DND-41 (cell line): ENCODE measurements at regions not wholly inside any gene's neighbourhood (a gene's known extent, or its start where the extent isn't known, plus 50 kb on each side); places are given as distances from the start of the nearest gene placed in this dataset.

Experiments used
- EZH2 ChIP-seq: IDR thresholded peaks from 3 replicates; pipeline ENCODE4 v1.6.1; 2012; ENCODE audit warnings: borderline replicate concordance, low read depth, mild to moderate bottlenecking, moderate library complexity, low read length, inconsistent platforms; ENCODE audit not compliant: severe bottlenecking
- TF ChIP-seq, protein P1 (sequence below): IDR thresholded peaks from 2 replicates; pipeline ENCODE4 v1.5.1; 2012; ENCODE audit warnings: borderline replicate concordance, low read length, moderate library complexity, mild to moderate bottlenecking; ENCODE audit not compliant: poor library complexity, severe bottlenecking; ENCODE audit errors: extremely low read depth

DNA sequence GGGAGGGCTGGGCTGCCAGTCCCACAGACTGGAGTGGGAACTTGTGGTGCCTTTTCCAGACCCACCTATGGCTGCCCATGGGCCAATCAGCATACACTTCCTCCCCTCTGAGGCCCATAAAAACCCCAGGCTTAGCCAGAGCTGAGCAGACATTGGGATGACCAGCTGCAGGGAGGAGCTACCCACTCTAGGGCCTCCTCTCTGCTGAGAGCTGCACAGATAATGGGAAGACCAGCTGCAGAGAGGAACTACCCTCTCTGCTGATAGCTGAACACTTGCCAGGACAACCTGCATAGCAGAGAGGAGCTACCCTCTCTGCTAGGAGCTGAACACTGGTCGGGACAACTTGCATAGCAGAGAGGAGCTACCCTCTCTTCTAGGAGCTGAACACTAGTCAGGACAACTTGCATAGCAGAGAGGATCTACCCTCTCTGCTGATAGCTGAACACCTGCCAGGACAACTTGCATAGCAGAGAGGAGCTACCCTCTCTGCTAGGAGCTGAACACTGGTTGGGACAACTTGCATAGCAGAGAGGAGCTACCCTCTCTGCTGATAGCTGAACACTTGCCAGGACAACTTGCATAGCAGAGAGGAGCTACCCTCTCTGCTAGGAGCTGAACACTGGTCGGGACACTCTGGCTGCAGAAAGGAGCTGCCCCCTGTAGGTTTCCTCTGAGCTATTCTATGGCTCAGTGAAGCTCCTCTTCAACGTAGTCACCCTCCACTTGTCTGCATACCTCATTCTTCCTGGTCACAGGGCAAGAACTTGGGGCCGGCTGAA is 88.3 kb upstream of the CACUL1 start:
- TF ChIP-seq, protein P1, sequence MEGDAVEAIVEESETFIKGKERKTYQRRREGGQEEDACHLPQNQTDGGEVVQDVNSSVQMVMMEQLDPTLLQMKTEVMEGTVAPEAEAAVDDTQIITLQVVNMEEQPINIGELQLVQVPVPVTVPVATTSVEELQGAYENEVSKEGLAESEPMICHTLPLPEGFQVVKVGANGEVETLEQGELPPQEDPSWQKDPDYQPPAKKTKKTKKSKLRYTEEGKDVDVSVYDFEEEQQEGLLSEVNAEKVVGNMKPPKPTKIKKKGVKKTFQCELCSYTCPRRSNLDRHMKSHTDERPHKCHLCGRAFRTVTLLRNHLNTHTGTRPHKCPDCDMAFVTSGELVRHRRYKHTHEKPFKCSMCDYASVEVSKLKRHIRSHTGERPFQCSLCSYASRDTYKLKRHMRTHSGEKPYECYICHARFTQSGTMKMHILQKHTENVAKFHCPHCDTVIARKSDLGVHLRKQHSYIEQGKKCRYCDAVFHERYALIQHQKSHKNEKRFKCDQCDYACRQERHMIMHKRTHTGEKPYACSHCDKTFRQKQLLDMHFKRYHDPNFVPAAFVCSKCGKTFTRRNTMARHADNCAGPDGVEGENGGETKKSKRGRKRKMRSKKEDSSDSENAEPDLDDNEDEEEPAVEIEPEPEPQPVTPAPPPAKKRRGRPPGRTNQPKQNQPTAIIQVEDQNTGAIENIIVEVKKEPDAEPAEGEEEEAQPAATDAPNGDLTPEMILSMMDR, result no peak
- no peak for TF ChIP-seq EZH2
